ENCODE measurements at regions not wholly inside any gene's neighbourhood (a gene's known extent, or its start where the extent isn't known, plus 50 kb on each side); places are given as distances from the start of the nearest gene placed in this dataset.

DNA sequence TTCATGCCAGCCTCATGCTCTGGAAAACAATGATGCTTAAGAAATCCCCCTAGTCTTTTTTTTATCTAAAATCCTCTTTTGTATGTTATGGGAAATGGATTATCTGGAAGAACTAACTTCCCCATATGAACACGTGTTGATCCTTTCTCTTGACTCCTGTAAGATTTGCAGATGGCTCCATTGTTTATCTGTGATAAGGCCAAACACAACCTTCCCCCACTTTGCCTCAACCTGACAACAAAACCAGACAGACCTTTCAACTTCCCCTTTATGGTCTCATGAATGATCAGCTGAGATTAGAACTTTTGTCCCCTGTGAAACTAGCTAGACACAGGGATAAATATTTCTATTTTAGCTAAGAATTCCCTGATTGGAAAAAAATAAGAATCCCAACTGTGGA, 828.0 kb upstream of the CDH2 start:
- in situ Hi-C loops (cut with HindIII; ENCODE audit: extremely low pct_ligation_motif_present, low pct_unique_long_range_greater_than_20kb) (no loop called here), intact Hi-C loops (cut with micrococcal nuclease; ENCODE audit: unreplicated experiment) (no loop called here)
- H3K27ac ChIP-seq (ENCODE audit: extremely low read length, insufficient read depth, low read length): no peak overlapping the region
- H4K20me1 ChIP-seq (ENCODE audit: insufficient read depth, low read length): no peaks in the 10 kb centered on the region
- no peak overlapping the region for H3K4me3 ChIP-seq (replicated peaks in 1 of 3; ENCODE audit: insufficient read depth in 1 of 3, low read depth in 2 of 3, low read length in 3 of 3)
- H3K4me1 ChIP-seq (ENCODE audit: insufficient read depth, low read length): 0 out of 2 replicates have a peak, but pooled peaks cover 7% of the 10 kb centered on the region
- no peak overlapping the region for H2AFZ ChIP-seq (ENCODE audit: low read length)
- BruUV-seq (replicated peaks): no TSS peak
- ChIA-PET CTCF (ENCODE audit: low intra/inter-chr PET ratio, low total read pairs) (no interaction called here), POLR2A (no interaction called here)
- no peaks in the 10 kb centered on the region for H3K9me3 ChIP-seq (ENCODE audit: low read length)
- DNase-seq (ENCODE audit: low spot score) (no peak), FAIRE-seq (no peak), ATAC-seq (no peak)
- WGBS (ENCODE audit: low lambda C conversion rate): 0% methylated on average over 1 of the region's 1 CpG
- no peaks in the 10 kb centered on the region for H3K27me3 ChIP-seq (ENCODE audit: control insufficient read depth in 1 of 2, insufficient read depth in 2 of 2, low read length in 2 of 2)
- H3K36me3 ChIP-seq (replicated peaks in 1 of 2; ENCODE audit: control insufficient read depth in 1 of 2, insufficient read depth in 2 of 2, low read length in 2 of 2): no peaks in the 10 kb centered on the region
- TF ChIP-seq AKAP8 (CRISPR knock-in tag; IDR thresholded peaks at IDR 0.05) (no peak), ZNF562 (CRISPR knock-in tag; IDR thresholded peaks at IDR 0.05; ENCODE audit: borderline replicate concordance) (no peak), ZBTB3 (CRISPR knock-in tag; IDR thresholded peaks at IDR 0.05; ENCODE audit: borderline replicate concordance, low read depth) (no peak), TERF1 (CRISPR knock-in tag; IDR thresholded peaks at IDR 0.05) (no peak), TAF15 (IDR thresholded peaks at IDR 0.05; ENCODE audit: low read depth, low read length, poor library complexity, severe bottlenecking) (no peak), ZSCAN20 (CRISPR knock-in tag; IDR thresholded peaks at IDR 0.05; ENCODE audit: borderline replicate concordance) (no peak), ZNF563 (CRISPR knock-in tag; IDR thresholded peaks at IDR 0.05) (no peak), EHMT2 (IDR thresholded peaks at IDR 0.05; ENCODE audit: borderline replicate concordance, low read depth, low read length) (no peak), NR2C2 (CRISPR knock-in tag; IDR thresholded peaks at IDR 0.05; ENCODE audit: borderline replicate concordance) (no peak), ZNF614 (CRISPR knock-in tag; IDR thresholded peaks at IDR 0.05; ENCODE audit: borderline replicate concordance) (no peak), JUNB (CRISPR knock-in tag; IDR thresholded peaks at IDR 0.05; ENCODE audit: borderline replicate concordance) (no peak), ZNF816 (CRISPR knock-in tag; IDR thresholded peaks at IDR 0.05; ENCODE audit: borderline replicate concordance) (no peak), TFDP2 (CRISPR knock-in tag; IDR thresholded peaks at IDR 0.05) (no peak)
- H3K79me2 ChIP-seq (ENCODE audit: insufficient read depth, low read length): no peaks in the 10 kb centered on the region
- no peak overlapping the region for H3K4me2 ChIP-seq (ENCODE audit: low read depth, low read length)
- no peak overlapping the region for H3K9ac ChIP-seq (ENCODE audit: insufficient read depth, low read depth, low read length)
